ENCODE measurements at regions not wholly inside any gene's neighbourhood (a gene's known extent, or its start where the extent isn't known, plus 50 kb on each side); places are given as distances from the start of the nearest gene placed in this dataset.

DNA sequence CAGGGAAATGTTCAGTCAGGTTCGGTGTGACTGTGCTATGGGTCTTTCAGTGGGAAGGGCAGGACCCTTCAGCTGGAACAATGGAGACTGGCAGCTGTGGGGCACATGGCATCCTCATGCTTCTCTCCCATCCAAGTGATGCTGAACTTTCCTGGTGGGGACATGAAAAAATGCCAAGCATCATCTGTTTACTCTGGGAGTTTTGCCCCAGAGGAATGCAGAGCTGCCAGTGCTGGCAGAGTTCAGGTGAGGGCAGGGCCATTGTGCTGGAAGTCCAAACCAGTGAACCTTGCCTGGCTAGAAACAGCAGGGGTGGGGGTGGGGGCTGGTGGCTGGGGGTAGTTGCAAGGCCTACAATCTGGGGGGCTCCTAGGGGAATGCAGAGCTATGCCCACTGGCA, 1320.6 kb downstream of the PCDH9 start:
- Histone ChIP-seq H3K36me3 (no peaks in the 10 kb centered on the region), H3K4me3 (no peak overlapping the region), H3K9me3 (no peaks in the 10 kb centered on the region), H3K27me3 (no peaks in the 10 kb centered on the region), H3K27ac (no peak overlapping the region), H3K4me1 (no peaks in the 10 kb centered on the region)
- DNase-seq (no peak), ATAC-seq (no peak)
- intact Hi-C loops (cut with DNase I; ENCODE audit: low total_unique reads) (no loop called here), in situ Hi-C loops (cut with MboI; ENCODE audit: low sequenced_read_pairs in 4 of 4) (no loop called here)
- TF ChIP-seq, protein P1, sequence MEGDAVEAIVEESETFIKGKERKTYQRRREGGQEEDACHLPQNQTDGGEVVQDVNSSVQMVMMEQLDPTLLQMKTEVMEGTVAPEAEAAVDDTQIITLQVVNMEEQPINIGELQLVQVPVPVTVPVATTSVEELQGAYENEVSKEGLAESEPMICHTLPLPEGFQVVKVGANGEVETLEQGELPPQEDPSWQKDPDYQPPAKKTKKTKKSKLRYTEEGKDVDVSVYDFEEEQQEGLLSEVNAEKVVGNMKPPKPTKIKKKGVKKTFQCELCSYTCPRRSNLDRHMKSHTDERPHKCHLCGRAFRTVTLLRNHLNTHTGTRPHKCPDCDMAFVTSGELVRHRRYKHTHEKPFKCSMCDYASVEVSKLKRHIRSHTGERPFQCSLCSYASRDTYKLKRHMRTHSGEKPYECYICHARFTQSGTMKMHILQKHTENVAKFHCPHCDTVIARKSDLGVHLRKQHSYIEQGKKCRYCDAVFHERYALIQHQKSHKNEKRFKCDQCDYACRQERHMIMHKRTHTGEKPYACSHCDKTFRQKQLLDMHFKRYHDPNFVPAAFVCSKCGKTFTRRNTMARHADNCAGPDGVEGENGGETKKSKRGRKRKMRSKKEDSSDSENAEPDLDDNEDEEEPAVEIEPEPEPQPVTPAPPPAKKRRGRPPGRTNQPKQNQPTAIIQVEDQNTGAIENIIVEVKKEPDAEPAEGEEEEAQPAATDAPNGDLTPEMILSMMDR (IDR thresholded peaks at IDR 0.05 in 4 of 5, conservative IDR thresholded peaks at IDR 0.05 in 1 of 5) = no peak
- no peak for TF ChIP-seq POLR2A (IDR thresholded peaks at IDR 0.05)

DNA sequence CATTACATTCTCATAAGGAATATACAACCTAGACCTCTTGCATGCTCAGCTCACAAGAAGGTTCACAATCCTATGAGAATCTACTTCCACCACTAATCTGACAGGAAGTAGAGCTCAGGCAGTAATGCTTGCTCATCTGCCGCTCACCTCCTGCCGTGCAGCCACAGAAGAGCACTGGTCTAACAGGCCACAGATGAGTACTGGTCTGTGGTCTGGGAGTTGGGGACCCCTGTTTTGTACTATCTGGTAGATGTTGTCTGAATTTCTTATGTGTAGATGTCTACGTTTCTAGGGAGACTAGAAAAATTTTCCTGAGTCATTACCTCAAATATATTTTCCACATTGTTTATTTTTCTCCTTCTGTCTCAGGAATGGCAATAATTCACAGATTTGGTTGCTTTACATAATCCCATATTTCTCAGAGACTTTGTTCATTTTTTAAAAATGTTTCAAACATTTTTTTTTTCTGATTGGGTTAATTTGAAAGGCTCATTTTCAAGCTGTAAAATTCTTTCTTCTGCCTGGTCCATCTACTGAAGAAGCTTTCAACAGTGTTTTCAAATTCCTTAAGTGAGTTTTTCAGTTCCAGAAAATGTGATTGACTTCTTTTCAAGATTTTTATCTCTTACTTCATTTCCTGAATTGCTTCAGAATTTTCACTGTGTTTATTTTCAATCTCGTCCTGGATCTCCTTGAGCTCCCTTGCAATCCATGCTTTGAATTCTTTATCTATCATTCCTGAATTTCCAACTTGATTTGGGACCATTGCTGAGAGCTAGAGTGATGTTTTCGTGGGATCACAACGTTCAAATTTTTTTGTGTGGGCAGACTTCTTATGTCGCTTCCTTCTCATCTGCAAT, 1322.2 kb downstream of the PCDH9 start:
- DNase-seq = no peak
- no peak for ATAC-seq
- Histone ChIP-seq H3K27ac (no peak overlapping the region), H3K9me3 (no peaks in the 10 kb centered on the region), H3K36me3 (no peaks in the 10 kb centered on the region), H3K4me1 (no peaks in the 10 kb centered on the region), H3K4me3 (no peak overlapping the region), H3K27me3 (no peaks in the 10 kb centered on the region)
- TF ChIP-seq, protein P1 (IDR thresholded peaks at IDR 0.05 in 4 of 5, conservative IDR thresholded peaks at IDR 0.05 in 1 of 5) = no peak
- TF ChIP-seq POLR2A (IDR thresholded peaks at IDR 0.05) = no peak
- in situ Hi-C loops (cut with MboI; ENCODE audit: low sequenced_read_pairs in 4 of 4) = no loop called here
- intact Hi-C loops (cut with DNase I; ENCODE audit: low total_unique reads) = no loop called here

DNA sequence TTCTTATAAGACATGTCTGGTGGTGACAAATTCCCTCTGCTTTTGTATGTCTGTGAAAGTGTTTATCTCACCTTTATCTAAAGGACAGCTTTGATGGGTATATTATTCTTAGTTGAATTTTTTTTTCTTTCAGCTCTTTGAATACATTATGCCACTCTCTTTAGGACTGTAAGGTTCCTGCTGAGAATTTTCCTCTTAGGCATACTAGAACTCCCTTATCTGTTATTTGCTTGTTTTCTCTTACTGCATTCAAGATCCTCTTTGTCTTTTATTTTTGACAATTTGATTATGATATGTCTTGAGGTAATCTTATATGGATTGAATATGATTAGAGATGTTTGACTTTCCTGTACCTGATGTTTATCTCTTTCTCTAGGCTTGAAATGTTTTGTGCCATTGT, 1328.4 kb downstream of the PCDH9 start:
- no peaks in the 10 kb centered on the region for H3K27me3 ChIP-seq
- no peaks in the 10 kb centered on the region for H3K4me1 ChIP-seq
- ATAC-seq = no peak
- no peak overlapping the region for H3K27ac ChIP-seq
- TF ChIP-seq, protein P1 (IDR thresholded peaks at IDR 0.05 in 4 of 5, conservative IDR thresholded peaks at IDR 0.05 in 1 of 5) = no peak
- no peak for TF ChIP-seq POLR2A (IDR thresholded peaks at IDR 0.05)
- no peaks in the 10 kb centered on the region for H3K36me3 ChIP-seq
- in situ Hi-C loops (cut with MboI; ENCODE audit: low sequenced_read_pairs in 4 of 4) (no loop called here), intact Hi-C loops (cut with DNase I; ENCODE audit: low total_unique reads) (no loop called here)
- no peak for DNase-seq
- no peaks in the 10 kb centered on the region for H3K9me3 ChIP-seq
- no peak overlapping the region for H3K4me3 ChIP-seq

DNA sequence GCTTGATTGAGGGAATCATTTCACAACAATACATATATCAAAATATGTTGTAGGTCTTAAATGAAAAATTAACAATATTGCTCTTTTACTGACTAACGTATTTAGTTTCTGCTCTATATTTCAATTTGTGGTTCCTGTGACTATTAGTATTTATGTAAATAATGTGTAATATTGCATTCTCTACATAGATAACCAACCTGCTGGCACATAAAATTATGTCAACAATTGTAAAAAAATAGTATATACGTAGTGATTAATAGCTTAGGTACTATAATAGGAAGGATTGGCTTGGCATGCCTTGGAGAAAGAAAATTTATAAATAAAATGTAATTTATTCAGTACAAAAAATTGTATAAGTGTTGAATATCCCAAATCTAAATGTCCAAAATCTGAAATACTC, 1336.1 kb downstream of the PCDH9 start:
- Histone ChIP-seq H3K27ac (no peak overlapping the region), H3K9me3 (no peaks in the 10 kb centered on the region), H3K4me1 (no peaks in the 10 kb centered on the region), H3K4me3 (no peak overlapping the region), H3K27me3 (no peaks in the 10 kb centered on the region), H3K36me3 (no peaks in the 10 kb centered on the region)
- intact Hi-C loops (cut with DNase I; ENCODE audit: low total_unique reads) = no loop called here
- no peak for TF ChIP-seq POLR2A (IDR thresholded peaks at IDR 0.05)
- TF ChIP-seq, protein P1 (IDR thresholded peaks at IDR 0.05 in 4 of 5, conservative IDR thresholded peaks at IDR 0.05 in 1 of 5) = no peak
- in situ Hi-C loops (cut with MboI; ENCODE audit: low sequenced_read_pairs in 4 of 4) = no loop called here
- ATAC-seq = no peak
- DNase-seq = no peak

All from gastrocnemius medialis (tissue), 4 donors.